ENCODE measurements at regions not wholly inside any gene's neighbourhood (a gene's known extent, or its start where the extent isn't known, plus 50 kb on each side); places are given as distances from the start of the nearest gene placed in this dataset.
"Not testable (repeated sequence)": the region's sequence is repeated elsewhere in the genome, so short reads cannot be mapped to it uniquely, and the experiment has no call there.

DNA sequence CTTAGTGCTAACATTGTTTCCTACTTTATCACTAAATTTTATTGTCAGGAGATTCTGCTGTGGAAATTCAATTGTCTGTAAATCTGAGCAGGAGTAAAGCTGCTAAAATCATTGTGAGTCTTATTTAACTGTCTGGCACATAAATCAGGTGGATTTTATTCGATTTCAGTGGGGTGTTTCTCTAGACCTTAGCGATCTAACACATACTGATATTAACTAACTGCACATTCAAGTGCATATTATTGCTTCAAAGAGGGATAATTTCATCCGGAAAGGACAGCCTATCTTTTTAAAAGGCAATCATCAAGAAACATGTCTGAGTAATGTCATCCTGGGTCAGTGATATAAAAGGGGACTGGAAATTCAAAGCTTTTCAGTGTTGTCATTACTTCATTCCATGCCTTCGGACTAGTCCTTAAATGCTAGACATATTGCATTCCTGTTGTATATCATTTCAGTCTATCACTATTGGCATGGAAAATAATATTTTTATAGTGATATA lies 388.7 kb downstream of the PCDH10 start:
- Mint-ChIP-seq H3K4me1 (peaks cover 14% of the 10 kb centered on the region), H3K27me3 (ENCODE audit: low read depth) (no peaks in the 10 kb centered on the region), H3K9me3 (peaks cover 16% of the 10 kb centered on the region), H3K27ac (no peak overlapping the region), H3K4me3 (no peak overlapping the region), H3K36me3 (peaks cover 15% of the 10 kb centered on the region)
- DNase-seq (ENCODE audit: low spot score): no peak
- ChIA-PET CTCF (no interaction called here), POLR2A (no interaction called here)
- TF ChIP-seq, protein P1, sequence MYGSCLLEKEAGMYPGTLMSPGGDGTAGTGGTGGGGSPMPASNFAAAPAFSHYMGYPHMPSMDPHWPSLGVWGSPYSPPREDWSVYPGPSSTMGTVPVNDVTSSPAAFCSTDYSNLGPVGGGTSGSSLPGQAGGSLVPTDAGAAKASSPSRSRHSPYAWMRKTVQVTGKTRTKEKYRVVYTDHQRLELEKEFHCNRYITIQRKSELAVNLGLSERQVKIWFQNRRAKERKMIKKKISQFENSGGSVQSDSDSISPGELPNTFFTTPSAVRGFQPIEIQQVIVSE (CRISPR knock-in tag; IDR thresholded peaks at IDR 0.05; ENCODE audit: borderline replicate concordance): no peak
- TF ChIP-seq SMAD3 (CRISPR knock-in tag; IDR thresholded peaks at IDR 0.05; ENCODE audit: borderline replicate concordance): no peak
- TF ChIP-seq MAX (CRISPR knock-in tag; IDR thresholded peaks at IDR 0.05): no peak
- no peak for TF ChIP-seq ELF4 (CRISPR knock-in tag; IDR thresholded peaks at IDR 0.05; ENCODE audit: low read depth)
- no peak for TF ChIP-seq ZNF232 (CRISPR knock-in tag; IDR thresholded peaks at IDR 0.05)
- TF ChIP-seq RELA (CRISPR knock-in tag; IDR thresholded peaks at IDR 0.05; ENCODE audit: borderline replicate concordance): no peak
- no peak for TF ChIP-seq SP1 (CRISPR knock-in tag; conservative IDR thresholded peaks at IDR 0.05)
- no peak for TF ChIP-seq NFYB (CRISPR knock-in tag; conservative IDR thresholded peaks at IDR 0.05; ENCODE audit: low read depth)
- TF ChIP-seq JAZF1 (CRISPR knock-in tag; IDR thresholded peaks at IDR 0.05): no peak
- no peak for TF ChIP-seq CTCF (IDR thresholded peaks at IDR 0.05)
- no peak for TF ChIP-seq ZSCAN18 (CRISPR knock-in tag; IDR thresholded peaks at IDR 0.05)
- TF ChIP-seq, protein P2, sequence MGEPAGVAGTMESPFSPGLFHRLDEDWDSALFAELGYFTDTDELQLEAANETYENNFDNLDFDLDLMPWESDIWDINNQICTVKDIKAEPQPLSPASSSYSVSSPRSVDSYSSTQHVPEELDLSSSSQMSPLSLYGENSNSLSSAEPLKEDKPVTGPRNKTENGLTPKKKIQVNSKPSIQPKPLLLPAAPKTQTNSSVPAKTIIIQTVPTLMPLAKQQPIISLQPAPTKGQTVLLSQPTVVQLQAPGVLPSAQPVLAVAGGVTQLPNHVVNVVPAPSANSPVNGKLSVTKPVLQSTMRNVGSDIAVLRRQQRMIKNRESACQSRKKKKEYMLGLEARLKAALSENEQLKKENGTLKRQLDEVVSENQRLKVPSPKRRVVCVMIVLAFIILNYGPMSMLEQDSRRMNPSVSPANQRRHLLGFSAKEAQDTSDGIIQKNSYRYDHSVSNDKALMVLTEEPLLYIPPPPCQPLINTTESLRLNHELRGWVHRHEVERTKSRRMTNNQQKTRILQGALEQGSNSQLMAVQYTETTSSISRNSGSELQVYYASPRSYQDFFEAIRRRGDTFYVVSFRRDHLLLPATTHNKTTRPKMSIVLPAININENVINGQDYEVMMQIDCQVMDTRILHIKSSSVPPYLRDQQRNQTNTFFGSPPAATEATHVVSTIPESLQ (CRISPR knock-in tag; IDR thresholded peaks at IDR 0.05): no peak
- TF ChIP-seq, protein P3, sequence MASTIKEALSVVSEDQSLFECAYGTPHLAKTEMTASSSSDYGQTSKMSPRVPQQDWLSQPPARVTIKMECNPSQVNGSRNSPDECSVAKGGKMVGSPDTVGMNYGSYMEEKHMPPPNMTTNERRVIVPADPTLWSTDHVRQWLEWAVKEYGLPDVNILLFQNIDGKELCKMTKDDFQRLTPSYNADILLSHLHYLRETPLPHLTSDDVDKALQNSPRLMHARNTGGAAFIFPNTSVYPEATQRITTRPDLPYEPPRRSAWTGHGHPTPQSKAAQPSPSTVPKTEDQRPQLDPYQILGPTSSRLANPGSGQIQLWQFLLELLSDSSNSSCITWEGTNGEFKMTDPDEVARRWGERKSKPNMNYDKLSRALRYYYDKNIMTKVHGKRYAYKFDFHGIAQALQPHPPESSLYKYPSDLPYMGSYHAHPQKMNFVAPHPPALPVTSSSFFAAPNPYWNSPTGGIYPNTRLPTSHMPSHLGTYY (CRISPR knock-in tag; IDR thresholded peaks at IDR 0.05): no peak
- TF ChIP-seq NFE2L1 (CRISPR knock-in tag; IDR thresholded peaks at IDR 0.05): no peak
- no peak for TF ChIP-seq ATF3 (CRISPR knock-in tag; conservative IDR thresholded peaks at IDR 0.05)
- TF ChIP-seq HMGA2 (CRISPR knock-in tag; IDR thresholded peaks at IDR 0.05): no peak
- no peak for TF ChIP-seq ZMAT4 (CRISPR knock-in tag; IDR thresholded peaks at IDR 0.05)
- no peak for ATAC-seq

GRCh38 chr4:133534224-133534623 lies 385.1 kb downstream of the PCDH10 start:
- POLR2A ChIA-PET; H3K27ac Mint-ChIP-seq; DNase-seq (ENCODE audit: low spot score); H3K4me3 Mint-ChIP-seq; H3K27me3 Mint-ChIP-seq (ENCODE audit: low read depth); ATAC-seq; CTCF ChIA-PET: not testable (repeated sequence)
- H3K4me1 Mint-ChIP-seq: peaks cover 22% of the 10 kb centered on the region
- peaks cover 32% of the 10 kb centered on the region for H3K9me3 Mint-ChIP-seq
- H3K36me3 Mint-ChIP-seq: peaks cover 29% of the 10 kb centered on the region

All from WTC11 (cell line).